Fibroblast of lung (primary cell): ENCODE measurements at regions not wholly inside any gene's neighbourhood (a gene's known extent, or its start where the extent isn't known, plus 50 kb on each side); places are given as distances from the start of the nearest gene placed in this dataset.

Experiments used
- CTCF ChIP-seq, 2 donors: IDR thresholded peaks in 1 of 2; conservative IDR thresholded peaks in 1 of 2; 1 replicate in 1 of 2; 2 replicates in 1 of 2; pipeline ENCODE4 v1.5.1; 2011 to 2012; ENCODE audit warnings: low read length in 2 of 2, control low read depth in 1 of 2, inconsistent platforms in 1 of 2, low read depth in 1 of 2, mild to moderate bottlenecking in 1 of 2
- EZH2 ChIP-seq: IDR thresholded peaks from 2 replicates; pipeline ENCODE4 v1.5.1; 2012; ENCODE audit warnings: low read length, control low read depth, mild to moderate bottlenecking; ENCODE audit errors: missing control alignments

- TF ChIP-seq CTCF (conservative IDR thresholded peaks at IDR 0.05 in 1 of 2, IDR thresholded peaks at IDR 0.05 in 1 of 2; ENCODE audit: low read depth in 1 of 2, low read length in 2 of 2) = no peak
- no peak for TF ChIP-seq EZH2
These were observed 81.1 kb upstream of the PABPC4L start for GRCh38 chr4:134282680-134283079.
